Endodermal cell (in vitro differentiated cells): ENCODE measurements at regions not wholly inside any gene's neighbourhood (a gene's known extent, or its start where the extent isn't known, plus 50 kb on each side); places are given as distances from the start of the nearest gene placed in this dataset.

Experiments used
- DNase-seq: peaks from one replicate; pipeline ENCODE4 v3.0.0-alpha.2; 2017
- H3K27ac ChIP-seq: 2 replicates; pipeline ENCODE4 v1.5.1; 2013; ENCODE audit warnings: mild to moderate bottlenecking, low read depth, low read length, moderate library complexity
- H3K27me3 ChIP-seq: 2 replicates; pipeline ENCODE4 v1.6.1; 2013; ENCODE audit warnings: mild to moderate bottlenecking, low read length, moderate library complexity; ENCODE audit not compliant: insufficient read depth, control insufficient read depth, poor library complexity, severe bottlenecking
- H3K36me3 ChIP-seq: 2 replicates; pipeline ENCODE4 v1.7.0; 2013; ENCODE audit warnings: mild to moderate bottlenecking, low read length, moderate library complexity; ENCODE audit not compliant: control insufficient read depth, insufficient read depth
- H3K4me1 ChIP-seq: one replicate; pipeline ENCODE4 v1.7.0; 2013; ENCODE audit warnings: low read length; ENCODE audit not compliant: control insufficient read depth, insufficient read depth
- H3K4me3 ChIP-seq: 2 replicates; pipeline ENCODE4 v1.5.1; 2013; ENCODE audit warnings: mild to moderate bottlenecking, low read length, moderate library complexity
- H3K9ac ChIP-seq: 2 replicates; pipeline ENCODE4 v1.6.1; 2013; ENCODE audit warnings: mild to moderate bottlenecking, low read length, moderate library complexity; ENCODE audit not compliant: poor library complexity, severe bottlenecking; ENCODE audit errors: extremely low read depth
- H3K9me3 ChIP-seq: 2 replicates; pipeline ENCODE4 v1.6.1; 2013; ENCODE audit warnings: mild to moderate bottlenecking, low read length, moderate library complexity; ENCODE audit not compliant: control insufficient read depth
- H3K27ac Mint-ChIP-seq: 2 replicates; pipeline ENCODE4 v1.8.0; 2020; ENCODE audit warnings: mixed read lengths
- H3K27me3 Mint-ChIP-seq: 2 replicates; pipeline ENCODE4 v1.8.0; 2021; ENCODE audit warnings: mild to moderate bottlenecking, mixed read lengths; ENCODE audit not compliant: insufficient read depth
- H3K36me3 Mint-ChIP-seq: 2 replicates; pipeline ENCODE4 v1.8.0; 2020; ENCODE audit warnings: low read depth, mixed read lengths
- H3K4me1 Mint-ChIP-seq: 2 replicates; pipeline ENCODE4 v1.8.0; 2020; ENCODE audit warnings: mixed read lengths
- H3K4me3 Mint-ChIP-seq: 2 replicates; pipeline ENCODE4 v1.8.0; 2020; ENCODE audit warnings: mild to moderate bottlenecking, moderate library complexity, mixed read lengths
- H3K9me3 Mint-ChIP-seq: 2 replicates; pipeline ENCODE4 v1.8.0; 2020; ENCODE audit warnings: mild to moderate bottlenecking, mixed read lengths
- WGBS, 2 experiments: methylation state at CpG; one replicate each; pipeline versions ENCODE4 v1.1.5 to v1.1.7; 2013; ENCODE audit warnings: missing lambda C conversion rate in 2 of 2, mixed read lengths in 1 of 2; ENCODE audit not compliant: insufficient coverage in 1 of 2, insufficient read length in 1 of 2; 5-methylcytosine and 5-hydroxymethylcytosine counted together
- TF ChIP-seq, protein P1 (sequence below): fragments of 200-600 bp; sonication (generic); conservative IDR thresholded peaks from 2 replicates; pipeline ENCODE4 v1.5.0; 2021; ENCODE audit warnings: antibody characterized with exemption, mild to moderate bottlenecking

DNA sequence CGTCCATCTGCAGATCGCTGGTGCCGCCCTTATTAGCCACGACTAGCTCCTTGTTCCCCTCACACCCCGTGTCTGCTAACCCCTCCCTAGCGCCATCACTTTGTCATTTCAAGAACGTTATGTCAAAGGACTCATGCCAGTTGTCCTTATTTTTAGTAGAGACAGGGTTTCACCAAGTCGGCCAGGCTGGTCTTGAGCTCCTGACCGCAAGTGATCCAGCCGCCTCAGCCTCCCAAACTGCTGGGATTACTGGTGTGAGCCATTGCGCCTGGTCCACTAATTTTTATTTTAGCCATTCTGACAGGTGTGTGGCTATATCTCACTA is 138.9 kb upstream of the HDAC4 start:
- no peak overlapping the region for H3K27ac Mint-ChIP-seq
- H3K27me3 ChIP-seq = no peaks in the 10 kb centered on the region
- no peak overlapping the region for H3K27ac ChIP-seq
- H3K27me3 Mint-ChIP-seq = peaks cover 2% of the 10 kb centered on the region
- H3K4me3 Mint-ChIP-seq = no peak overlapping the region
- WGBS, 2 experiments = 83 to 86% methylated on average over 9 to 11 of the region's 11 CpGs
- no peak for DNase-seq
- no peaks in the 10 kb centered on the region for H3K36me3 Mint-ChIP-seq
- H3K9ac ChIP-seq = no peak overlapping the region
- no peaks in the 10 kb centered on the region for H3K36me3 ChIP-seq
- no peaks in the 10 kb centered on the region for H3K9me3 ChIP-seq
- H3K4me1 Mint-ChIP-seq = no peaks in the 10 kb centered on the region
- TF ChIP-seq, protein P1, sequence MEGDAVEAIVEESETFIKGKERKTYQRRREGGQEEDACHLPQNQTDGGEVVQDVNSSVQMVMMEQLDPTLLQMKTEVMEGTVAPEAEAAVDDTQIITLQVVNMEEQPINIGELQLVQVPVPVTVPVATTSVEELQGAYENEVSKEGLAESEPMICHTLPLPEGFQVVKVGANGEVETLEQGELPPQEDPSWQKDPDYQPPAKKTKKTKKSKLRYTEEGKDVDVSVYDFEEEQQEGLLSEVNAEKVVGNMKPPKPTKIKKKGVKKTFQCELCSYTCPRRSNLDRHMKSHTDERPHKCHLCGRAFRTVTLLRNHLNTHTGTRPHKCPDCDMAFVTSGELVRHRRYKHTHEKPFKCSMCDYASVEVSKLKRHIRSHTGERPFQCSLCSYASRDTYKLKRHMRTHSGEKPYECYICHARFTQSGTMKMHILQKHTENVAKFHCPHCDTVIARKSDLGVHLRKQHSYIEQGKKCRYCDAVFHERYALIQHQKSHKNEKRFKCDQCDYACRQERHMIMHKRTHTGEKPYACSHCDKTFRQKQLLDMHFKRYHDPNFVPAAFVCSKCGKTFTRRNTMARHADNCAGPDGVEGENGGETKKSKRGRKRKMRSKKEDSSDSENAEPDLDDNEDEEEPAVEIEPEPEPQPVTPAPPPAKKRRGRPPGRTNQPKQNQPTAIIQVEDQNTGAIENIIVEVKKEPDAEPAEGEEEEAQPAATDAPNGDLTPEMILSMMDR = no peak
- no peak overlapping the region for H3K4me3 ChIP-seq
- no peaks in the 10 kb centered on the region for H3K4me1 ChIP-seq
- H3K9me3 Mint-ChIP-seq = peaks cover 2% of the 10 kb centered on the region

DNA sequence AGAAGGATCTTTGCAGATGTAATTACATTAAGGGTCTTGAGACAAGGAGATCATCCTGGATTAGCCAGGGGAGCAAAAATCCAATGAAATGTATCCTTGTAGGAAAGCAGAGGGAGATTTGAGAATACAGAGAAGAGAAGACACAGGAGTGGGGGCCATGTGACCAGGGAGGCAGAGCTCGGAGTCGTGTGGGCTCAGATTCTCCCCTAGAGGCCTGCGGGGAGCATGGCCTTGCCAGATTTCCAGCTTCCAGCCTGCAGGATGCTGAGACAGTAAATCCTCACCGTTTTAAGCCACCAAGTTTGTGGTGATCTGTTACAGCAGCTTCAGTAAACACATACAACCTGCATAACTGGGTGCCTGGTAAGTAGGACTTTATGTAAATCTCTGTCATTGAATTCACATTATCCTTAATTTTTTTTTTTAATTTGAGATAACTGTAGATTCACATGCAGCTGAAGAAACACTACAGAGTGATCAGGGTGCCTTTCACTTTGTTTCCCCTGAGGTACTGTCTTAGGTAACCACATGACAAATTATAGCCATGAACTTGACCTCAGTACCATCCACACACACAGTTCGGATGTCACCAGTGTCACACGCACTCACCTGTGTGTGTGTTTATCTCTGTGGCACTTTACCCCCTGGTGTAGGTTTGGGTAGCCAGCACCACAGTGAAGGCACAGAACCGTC is 138.4 kb upstream of the HDAC4 start:
- TF ChIP-seq, protein P1 = no peak
- Mint-ChIP-seq H3K27ac (no peak overlapping the region), H3K4me3 (no peak overlapping the region), H3K36me3 (no peaks in the 10 kb centered on the region), H3K4me1 (no peaks in the 10 kb centered on the region), H3K9me3 (peaks cover 2% of the 10 kb centered on the region), H3K27me3 (peaks cover 2% of the 10 kb centered on the region)
- no peak overlapping the region for H3K9ac ChIP-seq
- H3K36me3 ChIP-seq = no peaks in the 10 kb centered on the region
- no peak for DNase-seq
- no peak overlapping the region for H3K4me3 ChIP-seq
- H3K4me1 ChIP-seq = no peaks in the 10 kb centered on the region
- no peaks in the 10 kb centered on the region for H3K27me3 ChIP-seq
- no peak overlapping the region for H3K27ac ChIP-seq
- 77 to 83% methylated on average over 4 to 7 of the region's 7 CpGs for WGBS, 2 experiments
- H3K9me3 ChIP-seq = no peaks in the 10 kb centered on the region

DNA sequence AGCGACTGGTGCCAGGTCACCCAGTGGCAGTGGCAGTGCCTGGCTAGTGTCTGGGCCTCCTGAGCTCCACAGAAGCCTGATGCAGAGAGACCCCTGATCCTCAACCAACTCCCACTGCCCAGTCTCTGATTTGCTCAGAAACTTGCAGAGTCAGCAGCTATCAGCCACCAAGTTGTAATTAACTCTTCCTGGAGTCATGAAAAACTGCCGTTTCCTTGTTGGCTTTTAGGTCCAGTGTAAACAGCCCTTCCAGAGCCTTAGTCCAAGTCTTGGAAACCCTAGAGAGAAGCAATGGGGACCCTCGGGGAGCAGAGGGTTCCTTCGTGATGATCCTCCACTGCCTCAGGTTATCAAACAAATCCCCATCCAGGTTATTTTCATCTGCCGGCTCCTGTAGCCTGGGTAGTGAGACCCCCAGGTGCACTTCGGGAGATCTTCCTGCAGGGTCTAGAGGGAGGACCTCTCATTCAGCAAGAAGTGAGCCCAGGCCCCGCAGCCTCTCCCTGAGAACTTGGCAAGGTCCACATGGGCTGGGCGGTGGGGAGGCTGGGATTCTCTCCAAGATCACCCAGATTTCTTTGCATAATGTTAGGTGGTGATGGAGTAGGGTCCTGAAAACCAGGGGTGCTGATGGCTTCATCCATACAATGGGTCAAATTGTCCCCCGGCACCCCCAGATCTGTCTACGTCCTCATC is 137.7 kb upstream of the HDAC4 start:
- H3K27ac Mint-ChIP-seq = no peak overlapping the region
- no peak overlapping the region for H3K4me3 Mint-ChIP-seq

More for the DNA sequence above, 137.7 kb upstream of the HDAC4 start:
- Histone ChIP-seq H3K4me1 (no peaks in the 10 kb centered on the region), H3K27ac (no peak overlapping the region), H3K36me3 (no peaks in the 10 kb centered on the region), H3K9me3 (no peaks in the 10 kb centered on the region), H3K27me3 (no peaks in the 10 kb centered on the region), H3K9ac (no peak overlapping the region), H3K4me3 (no peak overlapping the region)
- H3K4me1 Mint-ChIP-seq = no peaks in the 10 kb centered on the region
- H3K9me3 Mint-ChIP-seq = peaks cover 2% of the 10 kb centered on the region
- H3K36me3 Mint-ChIP-seq = no peaks in the 10 kb centered on the region
- TF ChIP-seq, protein P1 = no peak
- no peak for DNase-seq
- 90 to 92% methylated on average over 7 to 10 of the region's 10 CpGs for WGBS, 2 experiments
- H3K27me3 Mint-ChIP-seq = no peaks in the 10 kb centered on the region
